ENCODE measurements at regions not wholly inside any gene's neighbourhood (a gene's known extent, or its start where the extent isn't known, plus 50 kb on each side); places are given as distances from the start of the nearest gene placed in this dataset.
"Not testable (repeated sequence)": the region's sequence is repeated elsewhere in the genome, so short reads cannot be mapped to it uniquely, and the experiment has no call there.

- no CpG with 5 or more reads among the region's 6 CpGs for WGBS (ENCODE audit: extremely low coverage, insufficient read length, low lambda C conversion rate)
- H3K27ac Mint-ChIP-seq; H3K9ac ChIP-seq (ENCODE audit: extremely low read depth, insufficient read length, low read length): not testable (repeated sequence)
These were observed 260.8 kb downstream of the OR4F29 start for GRCh38 chr1:190678-191077.

GRCh38 chr1:189915-190314 is 261.6 kb downstream of the OR4F29 start:
- not testable (repeated sequence) for H3K4me3 Mint-ChIP-seq; H2AK5ac ChIP-seq (ENCODE audit: insufficient read length, low read length); H2AFZ ChIP-seq (ENCODE audit: low read length); H2BK15ac ChIP-seq (ENCODE audit: low read depth, low read length); H3K27me3 Mint-ChIP-seq (ENCODE audit: low read depth); H3K9ac ChIP-seq (ENCODE audit: extremely low read depth, insufficient read length, low read length); H3K56ac ChIP-seq (ENCODE audit: insufficient read length, low read depth, low read length); H3K23ac ChIP-seq (ENCODE audit: insufficient read length, low read depth, low read length); H3T11ph ChIP-seq (ENCODE audit: low read length); H3K9me3 ChIP-seq (ENCODE audit: control insufficient read depth, low read depth, low read length); H3K79me2 ChIP-seq (ENCODE audit: insufficient read depth, low read length); DNase-seq; H3K79me1 ChIP-seq (ENCODE audit: insufficient read depth, low read depth, low read length, poor library complexity, severe bottlenecking); H3K18ac ChIP-seq (ENCODE audit: insufficient read length, low read depth, low read length); H3K14ac ChIP-seq (ENCODE audit: insufficient read depth, low read length); H3K27ac ChIP-seq (ENCODE audit: insufficient read length, low read depth, low read length); H3K36me3 Mint-ChIP-seq (ENCODE audit: insufficient read depth in 1 of 3, low read depth in 3 of 3); H3K4me1 ChIP-seq (ENCODE audit: insufficient read depth, low read length); H2BK12ac ChIP-seq (ENCODE audit: insufficient read length, low read depth, low read length); H3K27ac Mint-ChIP-seq; H3K4ac ChIP-seq (ENCODE audit: low read depth, low read length); H2BK5ac ChIP-seq (ENCODE audit: insufficient read length, low read length); H2BK20ac ChIP-seq (ENCODE audit: low read depth, low read length, poor library complexity, severe bottlenecking); H3K27me3 ChIP-seq (ENCODE audit: insufficient read depth, low read length); H2BK120ac ChIP-seq (ENCODE audit: low read depth, low read length, poor library complexity, severe bottlenecking); H4K5ac ChIP-seq (ENCODE audit: insufficient read length, low read depth, low read length); H4K8ac ChIP-seq (replicated peaks; ENCODE audit: insufficient read length, low read depth, low read length); H3K9me3 Mint-ChIP-seq; H3K23me2 ChIP-seq (ENCODE audit: insufficient read length, low read depth, low read length, poor library complexity, severe bottlenecking); H3K4me1 Mint-ChIP-seq; H3K4me2 ChIP-seq (ENCODE audit: insufficient read depth, insufficient read length, low read length); H4K20me1 ChIP-seq (ENCODE audit: control insufficient read depth, insufficient read depth, insufficient read length); H4K91ac ChIP-seq (ENCODE audit: insufficient read length, low read depth, low read length)
- no CpG with 5 or more reads among the region's 8 CpGs for WGBS (ENCODE audit: extremely low coverage, insufficient read length, low lambda C conversion rate)

More at GRCh38 chr1:190678-191077, 260.8 kb downstream of the OR4F29 start:
- H3K23me2 ChIP-seq (ENCODE audit: insufficient read length, low read depth, low read length, poor library complexity, severe bottlenecking); H2BK20ac ChIP-seq (ENCODE audit: low read depth, low read length, poor library complexity, severe bottlenecking); H3K14ac ChIP-seq (ENCODE audit: insufficient read depth, low read length); H4K91ac ChIP-seq (ENCODE audit: insufficient read length, low read depth, low read length); H3K18ac ChIP-seq (ENCODE audit: insufficient read length, low read depth, low read length); H3K4ac ChIP-seq (ENCODE audit: low read depth, low read length); H3K4me1 Mint-ChIP-seq; DNase-seq; H3K27ac ChIP-seq (ENCODE audit: insufficient read length, low read depth, low read length); H3K27me3 ChIP-seq (ENCODE audit: insufficient read depth, low read length); H3K23ac ChIP-seq (ENCODE audit: insufficient read length, low read depth, low read length); H3K9me3 Mint-ChIP-seq; H2AK5ac ChIP-seq (ENCODE audit: insufficient read length, low read length); H3K4me1 ChIP-seq (ENCODE audit: insufficient read depth, low read length); H3K56ac ChIP-seq (ENCODE audit: insufficient read length, low read depth, low read length); H4K20me1 ChIP-seq (ENCODE audit: control insufficient read depth, insufficient read depth, insufficient read length); H3K36me3 Mint-ChIP-seq (ENCODE audit: insufficient read depth in 1 of 3, low read depth in 3 of 3); H2AFZ ChIP-seq (ENCODE audit: low read length); H2BK12ac ChIP-seq (ENCODE audit: insufficient read length, low read depth, low read length); H2BK120ac ChIP-seq (ENCODE audit: low read depth, low read length, poor library complexity, severe bottlenecking); H3K79me1 ChIP-seq (ENCODE audit: insufficient read depth, low read depth, low read length, poor library complexity, severe bottlenecking); H4K8ac ChIP-seq (replicated peaks; ENCODE audit: insufficient read length, low read depth, low read length); H3K79me2 ChIP-seq (ENCODE audit: insufficient read depth, low read length); H3K9me3 ChIP-seq (ENCODE audit: control insufficient read depth, low read depth, low read length); H3K4me3 Mint-ChIP-seq; H2BK5ac ChIP-seq (ENCODE audit: insufficient read length, low read length); H2BK15ac ChIP-seq (ENCODE audit: low read depth, low read length); H3T11ph ChIP-seq (ENCODE audit: low read length); H4K5ac ChIP-seq (ENCODE audit: insufficient read length, low read depth, low read length); H3K4me2 ChIP-seq (ENCODE audit: insufficient read depth, insufficient read length, low read length); H3K27me3 Mint-ChIP-seq (ENCODE audit: low read depth): not testable (repeated sequence)

Data from H9 (cell line).